Cardiac fibroblast (primary cell): ENCODE measurements at regions not wholly inside any gene's neighbourhood (a gene's known extent, or its start where the extent isn't known, plus 50 kb on each side); places are given as distances from the start of the nearest gene placed in this dataset.

Source experiments
- DNase-seq, 2 donors: peaks; one replicate each; pipeline versions ENCODE4 v3.0.0 to v3.0.0-alpha.2; 2010; ENCODE audit warnings: low read depth in 2 of 2
- H3K4me3 ChIP-seq, 2 donors: replicated peaks in 1 of 2; 1 replicate in 1 of 2; 2 replicates in 1 of 2; pipeline ENCODE4 v1.5.1; 2011; ENCODE audit warnings: low read depth in 2 of 2, low read length in 2 of 2, mild to moderate bottlenecking in 2 of 2, moderate library complexity in 1 of 2
- TF ChIP-seq, protein P1 (sequence below): IDR thresholded peaks from one replicate; pipeline ENCODE4 v1.5.1; 2011; ENCODE audit warnings: low read depth, mild to moderate bottlenecking, low read length, inconsistent platforms

DNA sequence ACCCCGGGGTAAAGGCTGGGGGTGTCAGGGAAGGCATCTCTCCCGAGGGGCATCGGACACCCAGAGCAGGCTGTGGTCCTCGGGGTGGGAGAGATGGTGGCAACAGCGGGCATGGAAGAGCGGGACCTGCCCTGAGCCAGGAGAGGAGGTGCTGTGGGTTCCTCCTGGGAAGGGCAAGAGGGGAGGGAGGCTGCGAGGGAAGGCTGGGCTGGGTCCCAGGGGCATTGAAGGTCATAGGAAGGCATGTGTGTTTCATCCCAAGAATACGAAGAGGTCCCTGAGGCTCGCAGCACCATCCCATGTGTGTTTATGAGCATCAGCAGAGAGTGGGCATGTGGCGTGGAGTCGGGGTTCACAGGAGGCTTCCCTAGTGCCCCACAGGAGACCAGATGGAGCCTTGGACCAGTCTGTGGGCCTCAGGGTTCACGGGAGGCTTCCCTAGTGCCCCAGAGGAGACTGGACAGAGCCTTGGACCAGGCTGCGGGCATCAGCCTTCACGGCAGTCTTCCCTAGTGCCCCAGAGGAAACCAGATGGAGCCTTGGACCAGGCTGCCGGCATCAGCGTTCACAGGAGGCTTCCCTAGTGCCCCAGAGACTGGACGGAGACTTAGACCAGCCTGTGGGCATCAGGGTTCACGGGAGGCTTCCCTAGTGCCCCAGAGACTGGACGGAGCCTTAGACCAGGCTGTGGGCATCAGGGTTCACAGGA is 420.6 kb downstream of the BRD1 start:
- no peak overlapping the region for H3K4me3 ChIP-seq
- no peak for DNase-seq
- TF ChIP-seq, protein P1, sequence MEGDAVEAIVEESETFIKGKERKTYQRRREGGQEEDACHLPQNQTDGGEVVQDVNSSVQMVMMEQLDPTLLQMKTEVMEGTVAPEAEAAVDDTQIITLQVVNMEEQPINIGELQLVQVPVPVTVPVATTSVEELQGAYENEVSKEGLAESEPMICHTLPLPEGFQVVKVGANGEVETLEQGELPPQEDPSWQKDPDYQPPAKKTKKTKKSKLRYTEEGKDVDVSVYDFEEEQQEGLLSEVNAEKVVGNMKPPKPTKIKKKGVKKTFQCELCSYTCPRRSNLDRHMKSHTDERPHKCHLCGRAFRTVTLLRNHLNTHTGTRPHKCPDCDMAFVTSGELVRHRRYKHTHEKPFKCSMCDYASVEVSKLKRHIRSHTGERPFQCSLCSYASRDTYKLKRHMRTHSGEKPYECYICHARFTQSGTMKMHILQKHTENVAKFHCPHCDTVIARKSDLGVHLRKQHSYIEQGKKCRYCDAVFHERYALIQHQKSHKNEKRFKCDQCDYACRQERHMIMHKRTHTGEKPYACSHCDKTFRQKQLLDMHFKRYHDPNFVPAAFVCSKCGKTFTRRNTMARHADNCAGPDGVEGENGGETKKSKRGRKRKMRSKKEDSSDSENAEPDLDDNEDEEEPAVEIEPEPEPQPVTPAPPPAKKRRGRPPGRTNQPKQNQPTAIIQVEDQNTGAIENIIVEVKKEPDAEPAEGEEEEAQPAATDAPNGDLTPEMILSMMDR: no peak

DNA sequence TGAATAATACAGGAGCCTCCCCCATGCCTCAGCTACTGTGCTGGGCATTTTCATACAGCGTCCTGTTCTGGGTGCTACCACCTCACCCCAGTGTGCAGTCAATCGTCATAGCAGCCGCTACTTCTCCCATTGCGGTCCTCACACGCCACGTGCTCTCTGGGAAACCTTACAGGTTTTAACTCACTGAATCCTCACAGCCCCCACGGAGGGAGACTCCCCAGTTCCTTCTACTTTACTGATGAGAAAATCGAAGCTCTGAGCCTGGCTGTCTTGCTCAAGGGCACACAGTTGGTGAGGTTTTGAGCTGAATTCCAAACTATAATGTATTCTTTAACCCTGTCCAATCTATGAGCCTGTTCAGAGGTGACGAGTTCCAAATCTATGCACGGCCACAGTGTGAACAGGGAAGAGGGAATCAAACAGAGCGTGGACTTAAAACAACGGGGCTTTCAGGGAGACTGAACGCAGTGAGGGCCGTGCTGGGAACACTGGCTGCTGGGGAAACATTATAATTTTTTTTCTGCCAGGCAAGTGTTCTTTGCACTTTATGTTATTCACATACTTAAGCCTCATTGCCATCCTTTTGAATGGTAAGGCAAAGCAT is 421.5 kb downstream of the BRD1 start:
- H3K4me3 ChIP-seq: no peak overlapping the region
- no peak for DNase-seq
- TF ChIP-seq, protein P1: no peak

DNA sequence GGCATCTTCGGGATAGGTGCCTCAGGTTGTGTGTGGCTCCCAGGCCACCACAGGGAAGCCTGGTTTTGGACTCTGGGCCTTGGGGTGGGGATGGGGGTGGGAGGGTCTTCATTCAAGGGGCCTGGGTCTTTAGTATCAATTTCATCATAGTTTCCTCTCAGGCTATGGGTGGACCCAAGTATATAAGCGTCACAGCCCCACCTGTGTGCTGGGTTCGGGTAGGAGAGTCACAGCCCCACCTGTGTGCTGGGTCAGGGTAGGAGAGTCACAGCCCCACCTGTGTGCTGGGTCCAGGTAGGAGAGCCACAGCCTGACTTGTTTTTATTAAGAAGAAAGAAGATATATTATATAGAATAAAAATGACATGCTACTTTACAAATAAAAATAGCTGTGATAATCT is 422.1 kb downstream of the BRD1 start:
- no peak overlapping the region for H3K4me3 ChIP-seq
- TF ChIP-seq, protein P1: no peak
- DNase-seq: no peak

DNA sequence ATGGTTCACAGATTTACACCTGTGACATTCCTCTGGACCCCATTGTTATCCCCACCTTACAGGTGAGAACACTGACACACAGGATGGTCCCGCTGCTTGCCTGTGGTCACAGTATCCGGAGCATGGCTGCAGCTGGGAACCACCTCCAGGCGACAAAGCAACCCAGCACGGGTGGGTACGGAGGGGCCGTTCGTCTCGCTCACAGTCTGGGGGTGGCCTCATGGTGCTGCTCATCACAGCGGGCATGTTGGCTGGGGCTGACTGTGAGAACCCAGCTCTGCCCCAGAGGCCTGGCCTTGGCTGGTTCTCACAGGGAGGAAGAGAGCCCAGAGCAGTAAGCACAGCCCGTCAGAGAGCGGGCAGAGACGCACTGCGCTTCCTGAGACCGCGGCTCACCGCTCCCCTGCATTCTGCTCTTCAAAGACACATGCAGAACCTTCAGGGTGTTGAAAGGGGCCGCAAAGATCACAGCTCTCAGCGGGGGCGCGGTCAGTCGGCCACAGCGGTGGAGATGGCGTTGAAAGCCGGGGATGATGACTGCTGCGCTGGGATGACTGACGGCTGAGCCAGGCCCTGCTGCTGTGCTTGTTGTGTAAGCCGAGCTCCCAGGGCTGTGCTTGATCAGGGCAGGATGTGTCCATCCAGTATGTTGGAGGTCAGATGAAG is 423.0 kb downstream of the BRD1 start:
- TF ChIP-seq, protein P1: no peak
- no peak overlapping the region for H3K4me3 ChIP-seq
- no peak for DNase-seq

DNA sequence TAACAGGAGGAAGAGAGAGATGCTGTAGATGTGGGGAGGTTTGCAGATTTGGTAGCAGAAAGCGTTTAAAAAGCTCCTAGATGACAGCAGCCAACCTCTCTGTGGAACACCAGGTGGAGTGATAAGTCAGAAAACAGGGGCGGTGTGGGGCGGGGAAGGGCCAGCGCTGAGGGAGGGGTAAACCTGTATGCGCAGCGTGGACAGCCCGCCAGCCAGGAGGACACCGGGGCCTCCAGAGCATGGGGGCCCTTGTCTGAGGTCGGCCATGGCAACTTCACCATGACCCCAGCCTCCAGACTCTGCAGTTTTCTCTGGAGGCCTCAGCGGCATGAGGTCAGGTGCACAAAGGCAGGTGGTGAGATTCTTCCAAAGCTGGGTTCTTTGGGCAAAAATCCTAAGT is 423.7 kb downstream of the BRD1 start:
- no peak overlapping the region for H3K4me3 ChIP-seq
- DNase-seq: no peak
- TF ChIP-seq, protein P1: no peak

DNA sequence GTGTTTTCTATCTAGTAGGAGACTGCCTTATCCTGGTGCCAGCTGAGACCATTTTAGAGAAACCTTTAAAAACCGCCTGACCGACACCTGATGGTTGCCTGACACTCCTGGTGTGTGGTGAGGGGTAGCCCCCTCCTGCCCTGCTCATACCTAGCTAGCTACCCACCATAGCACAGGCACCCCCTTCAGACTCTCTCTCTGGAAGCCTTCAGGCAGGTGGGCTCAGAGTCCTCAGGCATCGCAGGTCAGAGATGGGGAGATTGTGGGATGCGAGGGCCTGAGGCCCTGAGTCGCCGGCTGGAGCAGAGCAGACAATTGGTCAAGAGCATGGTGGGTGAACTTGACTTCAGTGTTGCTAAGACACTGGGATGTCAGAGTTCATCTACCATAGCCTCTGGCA is 424.6 kb downstream of the BRD1 start:
- no peak for DNase-seq
- no peak overlapping the region for H3K4me3 ChIP-seq
- TF ChIP-seq, protein P1: no peak
